Body of pancreas (tissue), 4 donors: ENCODE measurements at regions not wholly inside any gene's neighbourhood (a gene's known extent, or its start where the extent isn't known, plus 50 kb on each side); places are given as distances from the start of the nearest gene placed in this dataset.

Experiments used
- ATAC-seq: fragments of 150-250 bp; one replicate; pipeline ENCODE4 v1.9.1; 2016
- DNase-seq, 4 donors: peaks; one replicate each; pipeline ENCODE4 v3.0.0-alpha.2; 2019
- H3K27ac ChIP-seq, 4 donors: fragments of 200-600 bp; sonication (generic); 1 replicate in 3 of 4; 2 replicates in 1 of 4; pipeline versions ENCODE4 v1.5.1 to v1.6.1; 2016 to 2019; ENCODE audit warnings: mild to moderate bottlenecking in 1 of 4, mixed read lengths in 1 of 4, moderate library complexity in 1 of 4
- H3K27me3 ChIP-seq, 2 donors: fragments of 200-600 bp; sonication (generic); one replicate each; pipeline ENCODE4 v1.6.0; 2016; ENCODE audit warnings: mild to moderate bottlenecking in 1 of 2
- H3K36me3 ChIP-seq, 2 donors: fragments of 200-600 bp; sonication (generic); replicated peaks in 1 of 2; 2 replicates each; pipeline ENCODE4 v1.5.1; 2016; ENCODE audit warnings: low read depth in 2 of 2; ENCODE audit not compliant: insufficient read depth in 1 of 2
- H3K4me1 ChIP-seq: fragments of 200-600 bp; sonication (generic); one replicate; pipeline ENCODE4 v1.6.0; 2016
- H3K4me3 ChIP-seq, 2 donors: fragments of 200-600 bp; sonication (generic); 1 replicate in 1 of 2; 2 replicates in 1 of 2; pipeline ENCODE4 v1.5.1; 2016 to 2019
- H3K9me3 ChIP-seq, 3 donors: fragments of 200-600 bp; sonication (generic); 1 replicate in 2 of 3; 2 replicates in 1 of 3; pipeline ENCODE4 v1.5.1; 2016
- CTCF ChIP-seq, 7 experiments: fragments of 450-650 bp in 4 of 7; fragments of 200-600 bp in 3 of 7; sonication (generic) in 3 of 7; IDR thresholded peaks; one replicate each; pipeline ENCODE4 v1.5.1; 2016 to 2019; ENCODE audit warnings: antibody characterized with exemption in 7 of 7
- POLR2A ChIP-seq, 3 donors: fragments of 450-650 bp; IDR thresholded peaks; one replicate each; pipeline ENCODE4 v1.6.1; 2016; ENCODE audit warnings: antibody characterized with exemption in 3 of 3, mild to moderate bottlenecking in 2 of 3
- WGBS, 2 donors: methylation state at CpG; one replicate each; pipeline ENCODE4 v1.1.5; 2017; 5-methylcytosine and 5-hydroxymethylcytosine counted together
- intact Hi-C: fragments of 100-400 bp; cut with DNase I; formaldehyde crosslinking; loops from one replicate; pipeline ENCODE4 v1.15.1; 2023

GRCh38 chr16:82481455-82481854 is 145.3 kb upstream of the CDH13 start:
- ATAC-seq (no peak), DNase-seq (no peak)
- no peaks in the 10 kb centered on the region for H3K36me3 ChIP-seq
- no peak overlapping the region for H3K4me3 ChIP-seq
- H3K4me1 ChIP-seq: no peaks in the 10 kb centered on the region
- no peaks in the 10 kb centered on the region for H3K9me3 ChIP-seq
- TF ChIP-seq POLR2A (IDR thresholded peaks at IDR 0.05) (no peak), CTCF (IDR thresholded peaks at IDR 0.05) (no peak)
- H3K27me3 ChIP-seq: no peaks in the 10 kb centered on the region
- intact Hi-C loops: no loop called here
- 41 to 42% methylated on average over 3 of the region's 3 CpGs for WGBS, 2 donors
- H3K27ac ChIP-seq: no peak overlapping the region

- WGBS, 2 donors: 67 to 73% methylated on average over 5 of the region's 5 CpGs
- no peaks in the 10 kb centered on the region for H3K27me3 ChIP-seq
- TF ChIP-seq CTCF (IDR thresholded peaks at IDR 0.05) (no peak), POLR2A (IDR thresholded peaks at IDR 0.05) (no peak)
- no peak overlapping the region for H3K4me3 ChIP-seq
- no peaks in the 10 kb centered on the region for H3K9me3 ChIP-seq
- ATAC-seq (no peak), DNase-seq (no peak)
- intact Hi-C loops: no loop called here
- no peaks in the 10 kb centered on the region for H3K36me3 ChIP-seq
- H3K27ac ChIP-seq: no peak overlapping the region
- H3K4me1 ChIP-seq: no peaks in the 10 kb centered on the region
Measured at GRCh38 chr16:82476786-82477185, 150.0 kb upstream of the CDH13 start.

GRCh38 chr16:82470620-82471152 is 156.1 kb upstream of the CDH13 start:
- H3K9me3 ChIP-seq: no peaks in the 10 kb centered on the region
- TF ChIP-seq POLR2A (IDR thresholded peaks at IDR 0.05): no peak
- TF ChIP-seq CTCF (IDR thresholded peaks at IDR 0.05): no peak
- H3K4me3 ChIP-seq: no peak overlapping the region
- no peaks in the 10 kb centered on the region for H3K36me3 ChIP-seq
- no peaks in the 10 kb centered on the region for H3K27me3 ChIP-seq
- ATAC-seq (no peak), DNase-seq (no peak)
- 34 to 57% methylated on average over 8 of the region's 8 CpGs for WGBS, 2 donors
- no peak overlapping the region for H3K27ac ChIP-seq
- no peaks in the 10 kb centered on the region for H3K4me1 ChIP-seq
- intact Hi-C loops: no loop called here

- no peaks in the 10 kb centered on the region for H3K36me3 ChIP-seq
- no peaks in the 10 kb centered on the region for H3K4me1 ChIP-seq
- H3K9me3 ChIP-seq: no peaks in the 10 kb centered on the region
- intact Hi-C loops: no loop called here
- H3K4me3 ChIP-seq: no peak overlapping the region
- WGBS, 2 donors: 62 to 63% methylated on average over 7 of the region's 7 CpGs
- ATAC-seq: no peak
- no peaks in the 10 kb centered on the region for H3K27me3 ChIP-seq
- no peak for TF ChIP-seq CTCF (IDR thresholded peaks at IDR 0.05)
- TF ChIP-seq POLR2A (IDR thresholded peaks at IDR 0.05): no peak
- no peak for DNase-seq
- no peak overlapping the region for H3K27ac ChIP-seq
Measured at GRCh38 chr16:82470016-82470415, 156.8 kb upstream of the CDH13 start.

- H3K4me1 ChIP-seq: no peaks in the 10 kb centered on the region
- H3K9me3 ChIP-seq: no peaks in the 10 kb centered on the region
- no peak for TF ChIP-seq CTCF (IDR thresholded peaks at IDR 0.05)
- no peak for TF ChIP-seq POLR2A (IDR thresholded peaks at IDR 0.05)
- H3K4me3 ChIP-seq: no peak overlapping the region
- DNase-seq (no peak), ATAC-seq (no peak)
- no peaks in the 10 kb centered on the region for H3K27me3 ChIP-seq
- H3K36me3 ChIP-seq: no peaks in the 10 kb centered on the region
- intact Hi-C loops: no loop called here
- no peak overlapping the region for H3K27ac ChIP-seq
- 49 to 68% methylated on average over 13 of the region's 13 CpGs for WGBS, 2 donors
Measured at GRCh38 chr16:82464187-82464586, 162.6 kb upstream of the CDH13 start.
